Neural cell (in vitro differentiated cells): ENCODE measurements at regions not wholly inside any gene's neighbourhood (a gene's known extent, or its start where the extent isn't known, plus 50 kb on each side); places are given as distances from the start of the nearest gene placed in this dataset.

Source experiments
- H2AFZ ChIP-seq: fragments of 200-600, 300-800 bp; sonication (generic), shearing (Covaris generic); 2 replicates; pipeline ENCODE4 v1.6.0; 2014; ENCODE audit warnings: low read depth, mild to moderate bottlenecking, antibody characterized with exemption, low read length, moderate library complexity
- H3F3A ChIP-seq: fragments of 200-600 bp; shearing (Covaris generic); 2 replicates; pipeline ENCODE4 v1.6.1; 2016; ENCODE audit warnings: mild to moderate bottlenecking, moderate library complexity, mixed read lengths, antibody characterized with exemption, low read length; ENCODE audit not compliant: insufficient read depth, poor library complexity, severe bottlenecking
- H3K27ac ChIP-seq: fragments of 200-600, 300-800 bp; sonication (generic), shearing (Covaris generic); 2 replicates; pipeline ENCODE4 v1.5.1; 2014; ENCODE audit warnings: mild to moderate bottlenecking, low read length, moderate library complexity
- H3K27me3 ChIP-seq: fragments of 300-800, 200-600 bp; sonication (generic), shearing (Covaris generic); 2 replicates; pipeline ENCODE4 v1.6.0; 2014; ENCODE audit warnings: mild to moderate bottlenecking, low read depth, low read length, moderate library complexity; ENCODE audit not compliant: insufficient read depth
- H3K36me3 ChIP-seq: fragments of 300-800, 200-600 bp; sonication (generic), shearing (Covaris generic); 2 replicates; pipeline ENCODE4 v1.5.1; 2014; ENCODE audit warnings: mild to moderate bottlenecking, antibody characterized with exemption, low read length, moderate library complexity; ENCODE audit not compliant: insufficient read depth
- H3K4me2 ChIP-seq: fragments of 300-800, 200-600 bp; sonication (generic), shearing (Covaris generic); 2 replicates; pipeline ENCODE4 v1.6.0; 2014; ENCODE audit warnings: mild to moderate bottlenecking, low read length
- H3K4me3 ChIP-seq: fragments of 300-800, 200-600 bp; sonication (generic), shearing (Covaris generic); 2 replicates; pipeline ENCODE4 v1.5.1; 2014; ENCODE audit warnings: mild to moderate bottlenecking, low read length, moderate library complexity
- H3K79me2 ChIP-seq: fragments of 200-600 bp; shearing (Covaris generic); replicated peaks from 2 replicates; pipeline ENCODE4 v1.6.0; 2014; ENCODE audit warnings: mild to moderate bottlenecking, low read length, moderate library complexity; ENCODE audit not compliant: insufficient read depth
- H3K9ac ChIP-seq: fragments of 300-800, 200-600 bp; sonication (generic), shearing (Covaris generic); 2 replicates; pipeline ENCODE4 v1.6.1; 2016; ENCODE audit warnings: mild to moderate bottlenecking, low read length, mixed read lengths
- H3K9me2 ChIP-seq: fragments of 200-600 bp; shearing (Covaris generic); 2 replicates; pipeline ENCODE4 v1.6.1; 2016; ENCODE audit warnings: mild to moderate bottlenecking, low read length, mixed read lengths; ENCODE audit not compliant: insufficient read depth
- H3K9me3 ChIP-seq: fragments of 200-600, 300-800 bp; sonication (generic), shearing (Covaris generic); 2 replicates; pipeline ENCODE4 v1.6.1; 2016; ENCODE audit warnings: mild to moderate bottlenecking, mixed run types, low read length, moderate library complexity, mixed read lengths
- H4K20me1 ChIP-seq: fragments of 200-600 bp; shearing (Covaris generic); 2 replicates; pipeline ENCODE4 v1.6.1; 2016; ENCODE audit warnings: mild to moderate bottlenecking, mixed run types; ENCODE audit not compliant: insufficient read depth
- EP300 ChIP-seq: fragments of 450-650 bp; conservative IDR thresholded peaks from 2 replicates; pipeline ENCODE4 v1.6.1; 2014; ENCODE audit warnings: antibody characterized with exemption, mild to moderate bottlenecking, moderate library complexity; ENCODE audit not compliant: poor library complexity, severe bottlenecking
- EZH2 ChIP-seq: fragments of 200-600, 300-800 bp; shearing (Covaris generic), sonication (generic); IDR thresholded peaks from 2 replicates; pipeline ENCODE4 v1.6.1; 2014; ENCODE audit warnings: antibody characterized with exemption, low read length, borderline replicate concordance, mild to moderate bottlenecking; ENCODE audit not compliant: insufficient read depth, poor library complexity, severe bottlenecking
- MXI1 ChIP-seq: fragments of 450-650 bp; conservative IDR thresholded peaks from 2 replicates; pipeline ENCODE4 v1.6.1; 2014; ENCODE audit warnings: antibody characterized with exemption, mild to moderate bottlenecking; ENCODE audit not compliant: poor library complexity, severe bottlenecking
- POLR2AphosphoS5 ChIP-seq: IDR thresholded peaks from 2 replicates; pipeline ENCODE4 v1.6.1; 2012
- RAD21 ChIP-seq: fragments of 450-650 bp; conservative IDR thresholded peaks from 2 replicates; pipeline ENCODE4 v1.6.1; 2014; ENCODE audit warnings: antibody characterized with exemption, mild to moderate bottlenecking, moderate library complexity
- SMC3 ChIP-seq: fragments of 450-650 bp; conservative IDR thresholded peaks from 2 replicates; pipeline ENCODE4 v1.6.1; 2014; ENCODE audit warnings: antibody characterized with exemption, mild to moderate bottlenecking, moderate library complexity; ENCODE audit not compliant: poor library complexity
- TAF1 ChIP-seq: IDR thresholded peaks from 2 replicates; pipeline ENCODE4 v1.6.1; 2012; ENCODE audit warnings: low read depth
- TF ChIP-seq, protein P1 (sequence below): IDR thresholded peaks from 2 replicates; pipeline ENCODE4 v1.6.1; 2012; ENCODE audit warnings: borderline replicate concordance
- TF ChIP-seq, protein P2 (sequence below): fragments of 450-650 bp; IDR thresholded peaks from 2 replicates; pipeline ENCODE4 v1.5.1; 2014; ENCODE audit warnings: antibody characterized with exemption, mild to moderate bottlenecking, moderate library complexity; ENCODE audit not compliant: poor library complexity, severe bottlenecking

DNA sequence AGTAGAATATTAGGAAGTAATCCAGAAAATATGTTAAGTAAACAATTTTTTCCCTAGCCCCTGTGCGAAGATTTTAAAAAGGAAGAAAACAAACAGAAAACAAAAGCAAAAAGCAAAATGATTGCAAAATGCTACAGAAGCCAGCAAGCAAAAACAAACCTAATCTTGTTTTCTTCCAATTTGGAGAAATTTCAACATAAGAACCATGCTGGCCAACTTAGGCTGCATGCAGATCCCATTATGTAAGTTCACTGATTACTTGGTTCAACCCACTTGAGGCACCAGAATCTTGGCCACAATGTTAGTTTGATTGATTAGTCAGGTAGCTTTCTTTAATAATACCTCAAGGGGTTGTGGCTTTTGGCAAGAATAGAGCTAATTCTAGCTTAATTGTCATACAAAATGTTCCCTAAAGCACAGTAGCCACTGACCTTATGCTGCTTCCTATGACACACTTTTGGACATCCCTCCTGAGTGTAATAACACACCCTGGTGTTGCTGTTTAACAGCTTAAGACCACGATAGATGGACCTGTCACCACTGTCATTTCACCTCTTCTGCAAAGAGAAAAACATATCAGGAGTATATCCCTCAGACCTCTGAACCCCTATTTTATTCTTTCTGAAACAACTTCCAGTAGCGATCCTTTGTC, 2342.1 kb downstream of the PCDH7 start:
- H2AFZ ChIP-seq = no peak overlapping the region
- H3K27me3 ChIP-seq = no peaks in the 10 kb centered on the region
- TF ChIP-seq, protein P1, sequence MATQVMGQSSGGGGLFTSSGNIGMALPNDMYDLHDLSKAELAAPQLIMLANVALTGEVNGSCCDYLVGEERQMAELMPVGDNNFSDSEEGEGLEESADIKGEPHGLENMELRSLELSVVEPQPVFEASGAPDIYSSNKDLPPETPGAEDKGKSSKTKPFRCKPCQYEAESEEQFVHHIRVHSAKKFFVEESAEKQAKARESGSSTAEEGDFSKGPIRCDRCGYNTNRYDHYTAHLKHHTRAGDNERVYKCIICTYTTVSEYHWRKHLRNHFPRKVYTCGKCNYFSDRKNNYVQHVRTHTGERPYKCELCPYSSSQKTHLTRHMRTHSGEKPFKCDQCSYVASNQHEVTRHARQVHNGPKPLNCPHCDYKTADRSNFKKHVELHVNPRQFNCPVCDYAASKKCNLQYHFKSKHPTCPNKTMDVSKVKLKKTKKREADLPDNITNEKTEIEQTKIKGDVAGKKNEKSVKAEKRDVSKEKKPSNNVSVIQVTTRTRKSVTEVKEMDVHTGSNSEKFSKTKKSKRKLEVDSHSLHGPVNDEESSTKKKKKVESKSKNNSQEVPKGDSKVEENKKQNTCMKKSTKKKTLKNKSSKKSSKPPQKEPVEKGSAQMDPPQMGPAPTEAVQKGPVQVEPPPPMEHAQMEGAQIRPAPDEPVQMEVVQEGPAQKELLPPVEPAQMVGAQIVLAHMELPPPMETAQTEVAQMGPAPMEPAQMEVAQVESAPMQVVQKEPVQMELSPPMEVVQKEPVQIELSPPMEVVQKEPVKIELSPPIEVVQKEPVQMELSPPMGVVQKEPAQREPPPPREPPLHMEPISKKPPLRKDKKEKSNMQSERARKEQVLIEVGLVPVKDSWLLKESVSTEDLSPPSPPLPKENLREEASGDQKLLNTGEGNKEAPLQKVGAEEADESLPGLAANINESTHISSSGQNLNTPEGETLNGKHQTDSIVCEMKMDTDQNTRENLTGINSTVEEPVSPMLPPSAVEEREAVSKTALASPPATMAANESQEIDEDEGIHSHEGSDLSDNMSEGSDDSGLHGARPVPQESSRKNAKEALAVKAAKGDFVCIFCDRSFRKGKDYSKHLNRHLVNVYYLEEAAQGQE = no peak
- TF ChIP-seq POLR2AphosphoS5 (no peak), RAD21 (no peak), MXI1 (no peak), SMC3 (no peak), TAF1 (no peak), EZH2 (no peak), EP300 (no peak)
- TF ChIP-seq, protein P2, sequence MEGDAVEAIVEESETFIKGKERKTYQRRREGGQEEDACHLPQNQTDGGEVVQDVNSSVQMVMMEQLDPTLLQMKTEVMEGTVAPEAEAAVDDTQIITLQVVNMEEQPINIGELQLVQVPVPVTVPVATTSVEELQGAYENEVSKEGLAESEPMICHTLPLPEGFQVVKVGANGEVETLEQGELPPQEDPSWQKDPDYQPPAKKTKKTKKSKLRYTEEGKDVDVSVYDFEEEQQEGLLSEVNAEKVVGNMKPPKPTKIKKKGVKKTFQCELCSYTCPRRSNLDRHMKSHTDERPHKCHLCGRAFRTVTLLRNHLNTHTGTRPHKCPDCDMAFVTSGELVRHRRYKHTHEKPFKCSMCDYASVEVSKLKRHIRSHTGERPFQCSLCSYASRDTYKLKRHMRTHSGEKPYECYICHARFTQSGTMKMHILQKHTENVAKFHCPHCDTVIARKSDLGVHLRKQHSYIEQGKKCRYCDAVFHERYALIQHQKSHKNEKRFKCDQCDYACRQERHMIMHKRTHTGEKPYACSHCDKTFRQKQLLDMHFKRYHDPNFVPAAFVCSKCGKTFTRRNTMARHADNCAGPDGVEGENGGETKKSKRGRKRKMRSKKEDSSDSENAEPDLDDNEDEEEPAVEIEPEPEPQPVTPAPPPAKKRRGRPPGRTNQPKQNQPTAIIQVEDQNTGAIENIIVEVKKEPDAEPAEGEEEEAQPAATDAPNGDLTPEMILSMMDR = no peak
- no peak overlapping the region for H3K27ac ChIP-seq
- H3K4me2 ChIP-seq = no peak overlapping the region
- H4K20me1 ChIP-seq = no peaks in the 10 kb centered on the region
- H3K9me3 ChIP-seq = no peaks in the 10 kb centered on the region
- no peaks in the 10 kb centered on the region for H3K36me3 ChIP-seq
- H3F3A ChIP-seq = no peaks in the 10 kb centered on the region
- H3K4me3 ChIP-seq = no peak overlapping the region
- H3K9me2 ChIP-seq = no peaks in the 10 kb centered on the region
- no peak overlapping the region for H3K9ac ChIP-seq
- no peaks in the 10 kb centered on the region for H3K79me2 ChIP-seq

DNA sequence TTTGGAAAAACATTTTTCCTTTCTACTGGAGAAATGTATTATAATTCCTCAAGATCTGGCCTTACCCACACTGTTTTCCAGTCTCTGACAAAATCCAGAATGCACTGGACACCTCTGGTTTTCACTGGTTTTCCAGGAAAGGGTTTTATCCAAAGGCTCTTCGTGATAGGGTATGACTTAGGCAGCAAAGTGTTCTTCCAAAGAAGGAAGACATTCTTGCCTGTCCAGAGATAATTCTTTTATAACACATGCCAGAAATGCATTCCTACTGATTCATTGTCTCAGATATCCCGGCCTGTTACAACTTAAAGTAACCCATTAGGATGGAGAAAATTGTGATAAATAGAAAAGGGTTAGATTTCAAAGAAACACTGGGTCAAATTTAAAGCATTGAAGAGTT, 2343.1 kb downstream of the PCDH7 start:
- no peaks in the 10 kb centered on the region for H3K27me3 ChIP-seq
- no peak overlapping the region for H3K9ac ChIP-seq
- H3K79me2 ChIP-seq = no peaks in the 10 kb centered on the region
- H3K27ac ChIP-seq = no peak overlapping the region
- H3K4me3 ChIP-seq = no peak overlapping the region
- no peaks in the 10 kb centered on the region for H3F3A ChIP-seq
- H4K20me1 ChIP-seq = no peaks in the 10 kb centered on the region
- no peaks in the 10 kb centered on the region for H3K36me3 ChIP-seq
- TF ChIP-seq, protein P1 = no peak
- TF ChIP-seq RAD21 = no peak
- TF ChIP-seq SMC3 = no peak
- TF ChIP-seq MXI1 = no peak
- TF ChIP-seq TAF1 = no peak
- TF ChIP-seq EP300 = no peak
- H3K9me3 ChIP-seq = no peaks in the 10 kb centered on the region
- no peak overlapping the region for H3K4me2 ChIP-seq
- H2AFZ ChIP-seq = no peak overlapping the region
- no peaks in the 10 kb centered on the region for H3K9me2 ChIP-seq
